22Rv1 (cell line): ENCODE measurements at regions not wholly inside any gene's neighbourhood (a gene's known extent, or its start where the extent isn't known, plus 50 kb on each side); places are given as distances from the start of the nearest gene placed in this dataset.

Source experiments
- ZFX ChIP-seq: fragments of 450-650 bp; IDR thresholded peaks from 2 replicates; pipeline ENCODE4 v1.6.1; 2017; ENCODE audit warnings: antibody characterized with exemption, borderline replicate concordance
- TF ChIP-seq, protein P1 (sequence below): fragments of 450-650 bp; IDR thresholded peaks from 2 replicates; pipeline ENCODE4 v1.5.1; 2017; ENCODE audit warnings: mild to moderate bottlenecking

DNA sequence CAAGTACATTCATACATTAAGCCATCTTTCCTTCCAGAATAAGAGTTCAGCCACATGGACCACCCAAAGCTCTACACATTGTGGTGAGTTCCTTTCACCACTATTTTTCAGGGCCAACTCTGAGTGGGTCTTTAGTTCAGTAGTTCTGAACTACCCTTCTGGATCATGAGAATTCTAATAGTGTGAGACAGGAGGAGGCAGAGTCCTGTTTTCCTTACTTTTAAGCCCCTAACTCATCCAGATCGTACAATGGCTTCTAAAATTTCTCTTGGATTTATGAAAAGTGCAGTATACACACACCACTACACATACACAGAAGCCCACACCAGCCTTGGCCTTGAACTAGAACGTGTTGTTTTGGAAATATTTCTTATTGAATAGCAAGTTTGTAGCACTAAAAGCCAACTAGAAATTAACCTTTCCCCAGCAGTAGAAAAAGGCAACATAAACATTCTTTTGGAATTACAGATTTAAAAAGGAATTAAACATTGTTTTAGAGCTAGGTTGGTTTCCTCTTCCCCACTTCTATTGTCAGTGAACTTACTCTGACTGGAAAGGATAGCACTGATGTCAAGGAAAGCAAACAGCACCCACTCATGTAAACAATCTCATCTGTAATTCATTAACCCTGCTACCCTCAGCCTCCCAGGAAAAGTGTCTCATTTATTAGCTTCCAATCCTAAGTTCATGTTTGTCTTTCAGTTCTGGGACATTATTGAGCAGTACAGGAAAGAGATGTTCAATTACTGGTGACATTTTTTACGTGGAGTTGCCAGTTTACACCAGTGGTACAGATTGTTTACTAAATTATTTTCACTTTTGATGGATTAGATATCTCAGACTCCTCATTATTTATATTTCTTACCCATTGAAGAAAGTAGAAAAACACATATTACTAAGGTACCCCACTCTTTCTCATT lies 95.7 kb upstream of the AGTR1 start:
- TF ChIP-seq, protein P1, sequence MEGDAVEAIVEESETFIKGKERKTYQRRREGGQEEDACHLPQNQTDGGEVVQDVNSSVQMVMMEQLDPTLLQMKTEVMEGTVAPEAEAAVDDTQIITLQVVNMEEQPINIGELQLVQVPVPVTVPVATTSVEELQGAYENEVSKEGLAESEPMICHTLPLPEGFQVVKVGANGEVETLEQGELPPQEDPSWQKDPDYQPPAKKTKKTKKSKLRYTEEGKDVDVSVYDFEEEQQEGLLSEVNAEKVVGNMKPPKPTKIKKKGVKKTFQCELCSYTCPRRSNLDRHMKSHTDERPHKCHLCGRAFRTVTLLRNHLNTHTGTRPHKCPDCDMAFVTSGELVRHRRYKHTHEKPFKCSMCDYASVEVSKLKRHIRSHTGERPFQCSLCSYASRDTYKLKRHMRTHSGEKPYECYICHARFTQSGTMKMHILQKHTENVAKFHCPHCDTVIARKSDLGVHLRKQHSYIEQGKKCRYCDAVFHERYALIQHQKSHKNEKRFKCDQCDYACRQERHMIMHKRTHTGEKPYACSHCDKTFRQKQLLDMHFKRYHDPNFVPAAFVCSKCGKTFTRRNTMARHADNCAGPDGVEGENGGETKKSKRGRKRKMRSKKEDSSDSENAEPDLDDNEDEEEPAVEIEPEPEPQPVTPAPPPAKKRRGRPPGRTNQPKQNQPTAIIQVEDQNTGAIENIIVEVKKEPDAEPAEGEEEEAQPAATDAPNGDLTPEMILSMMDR, result no peak
- no peak for TF ChIP-seq ZFX
